OCI-LY1 (cell line): ENCODE measurements at regions not wholly inside any gene's neighbourhood (a gene's known extent, or its start where the extent isn't known, plus 50 kb on each side); places are given as distances from the start of the nearest gene placed in this dataset.

Experiments used
- H2AFZ ChIP-seq: fragments of 200-600 bp; sonication (generic), shearing (Covaris generic); 2 replicates; pipeline ENCODE4 v1.6.0; 2014; ENCODE audit warnings: antibody characterized with exemption, mild to moderate bottlenecking, low read length
- H3F3A ChIP-seq: fragments of 200-600 bp; sonication (generic), shearing (Covaris generic); 2 replicates; pipeline ENCODE4 v1.6.0; 2014; ENCODE audit warnings: mild to moderate bottlenecking, antibody characterized with exemption, low read length, moderate library complexity; ENCODE audit not compliant: insufficient read depth
- H3K27ac ChIP-seq: fragments of 200-600 bp; sonication (generic); 2 replicates; pipeline ENCODE4 v1.5.1; 2014; ENCODE audit warnings: low read length, mixed run types, mild to moderate bottlenecking, low read depth; ENCODE audit not compliant: poor library complexity, severe bottlenecking
- H3K27me3 ChIP-seq: fragments of 200-600 bp; sonication (generic); 2 replicates; pipeline ENCODE4 v1.6.0; 2014; ENCODE audit warnings: antibody characterized with exemption, mild to moderate bottlenecking, low read length, moderate library complexity; ENCODE audit not compliant: insufficient read depth
- H3K36me3 ChIP-seq: fragments of 200-600 bp; sonication (generic); 2 replicates; pipeline ENCODE4 v1.6.1; 2014; ENCODE audit warnings: mild to moderate bottlenecking, antibody characterized with exemption, low read length, moderate library complexity, mixed read lengths; ENCODE audit not compliant: insufficient read depth
- H3K4me1 ChIP-seq: fragments of 200-600 bp; sonication (generic); 2 replicates; pipeline ENCODE4 v1.5.1; 2014; ENCODE audit warnings: mild to moderate bottlenecking, low read length, moderate library complexity; ENCODE audit not compliant: insufficient read depth, severe bottlenecking
- H3K4me2 ChIP-seq: fragments of 200-600 bp; sonication (generic), shearing (Covaris generic); 2 replicates; pipeline ENCODE4 v1.6.1; 2014; ENCODE audit warnings: low read length
- H3K4me3 ChIP-seq: fragments of 200-600 bp; sonication (generic); 2 replicates; pipeline ENCODE4 v1.5.1; 2014; ENCODE audit warnings: low read length, low read depth, mild to moderate bottlenecking, mixed read lengths; ENCODE audit not compliant: poor library complexity, severe bottlenecking
- H3K79me2 ChIP-seq: fragments of 200-600 bp; shearing (Covaris generic); 2 replicates; pipeline ENCODE4 v1.6.1; 2016; ENCODE audit warnings: mixed run types, low read length, mixed read lengths; ENCODE audit not compliant: insufficient read depth
- H3K9ac ChIP-seq: fragments of 200-600 bp; sonication (generic), shearing (Covaris generic); 2 replicates; pipeline ENCODE4 v1.6.1; 2014; ENCODE audit warnings: mild to moderate bottlenecking, low read length, mixed read lengths
- H3K9me2 ChIP-seq: fragments of 200-600 bp; sonication (generic), shearing (Covaris generic); 2 replicates; pipeline ENCODE4 v1.6.1; 2014; ENCODE audit warnings: low read depth, mild to moderate bottlenecking, low read length, mixed read lengths
- H3K9me3 ChIP-seq: fragments of 200-600 bp; shearing (Covaris generic); 2 replicates; pipeline ENCODE4 v1.6.1; 2014; ENCODE audit warnings: low read length, mixed read lengths
- H4K20me1 ChIP-seq: fragments of 200-600 bp; sonication (generic), shearing (Covaris generic); 2 replicates; pipeline ENCODE4 v1.6.0; 2016; ENCODE audit warnings: mild to moderate bottlenecking, low read length; ENCODE audit not compliant: insufficient read depth
- EZH2 ChIP-seq: fragments of 200-600 bp; sonication (generic), shearing (Covaris generic); IDR thresholded peaks from 2 replicates; pipeline ENCODE4 v1.8.0; 2017; ENCODE audit warnings: borderline replicate concordance, mixed run types, mild to moderate bottlenecking, antibody characterized with exemption, low read length, moderate library complexity, mixed read lengths
- TF ChIP-seq, protein P1 (sequence below): fragments of 200-600 bp; sonication (generic), shearing (Covaris generic); IDR thresholded peaks from 2 replicates; pipeline ENCODE4 v1.5.1; 2017; ENCODE audit warnings: mild to moderate bottlenecking, antibody characterized with exemption, low read length, moderate library complexity, mixed read lengths

DNA sequence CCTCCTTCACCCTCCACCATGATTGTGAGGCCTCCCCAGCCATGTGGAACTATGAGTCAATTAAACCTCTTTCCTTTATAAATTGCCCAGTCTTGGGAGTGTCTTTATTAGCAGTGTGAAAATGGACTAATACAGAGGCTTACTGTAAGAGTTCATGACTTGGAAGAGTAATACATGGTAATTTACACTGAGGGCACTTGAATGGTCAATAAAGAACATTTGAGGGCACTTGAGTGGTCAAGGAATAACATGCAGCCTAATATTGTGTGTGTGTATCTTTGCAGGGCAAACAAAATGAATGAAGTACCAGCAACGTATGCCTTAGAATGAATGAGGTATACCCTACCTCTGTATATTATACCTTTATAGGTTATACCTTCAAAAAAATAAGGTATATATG is 190.4 kb upstream of the SOX11 start:
- Histone ChIP-seq H3K79me2 (no peaks in the 10 kb centered on the region), H3K9ac (no peak overlapping the region), H3K4me1 (no peaks in the 10 kb centered on the region), H3K9me2 (no peaks in the 10 kb centered on the region), H2AFZ (no peak overlapping the region), H3K36me3 (no peaks in the 10 kb centered on the region), H3F3A (no peaks in the 10 kb centered on the region), H3K4me2 (no peak overlapping the region), H3K4me3 (no peak overlapping the region), H3K27ac (no peak overlapping the region), H3K27me3 (no peaks in the 10 kb centered on the region; the same call in 1 of the 2 replicates), H4K20me1 (no peaks in the 10 kb centered on the region), H3K9me3 (no peaks in the 10 kb centered on the region)
- TF ChIP-seq EZH2 = no peak

DNA sequence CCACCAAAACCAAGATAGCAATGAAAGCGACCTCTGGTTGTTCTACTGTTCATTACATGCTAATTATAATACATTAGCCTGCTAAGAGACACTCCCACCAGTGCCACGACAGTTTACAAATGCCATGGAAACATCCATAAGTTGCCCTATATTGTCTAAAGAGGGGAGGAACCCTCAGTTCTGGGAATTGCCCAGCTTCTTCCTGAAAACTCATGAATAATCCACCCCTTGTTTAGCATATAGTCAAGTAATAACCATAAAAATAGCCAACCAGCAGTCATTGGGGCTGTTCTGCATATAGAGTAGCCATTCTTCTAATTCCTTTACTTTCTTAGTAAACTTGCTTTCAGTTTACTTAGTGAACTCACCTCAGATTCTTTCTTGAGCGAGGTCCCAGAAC is 189.8 kb upstream of the SOX11 start:
- H3K27me3 ChIP-seq = no peaks in the 10 kb centered on the region; the same call in 1 of the 2 replicates
- H3K79me2 ChIP-seq = no peaks in the 10 kb centered on the region
- H2AFZ ChIP-seq = no peak overlapping the region
- H3K4me1 ChIP-seq = no peaks in the 10 kb centered on the region
- no peaks in the 10 kb centered on the region for H4K20me1 ChIP-seq
- TF ChIP-seq EZH2 = no peak
- TF ChIP-seq, protein P1, sequence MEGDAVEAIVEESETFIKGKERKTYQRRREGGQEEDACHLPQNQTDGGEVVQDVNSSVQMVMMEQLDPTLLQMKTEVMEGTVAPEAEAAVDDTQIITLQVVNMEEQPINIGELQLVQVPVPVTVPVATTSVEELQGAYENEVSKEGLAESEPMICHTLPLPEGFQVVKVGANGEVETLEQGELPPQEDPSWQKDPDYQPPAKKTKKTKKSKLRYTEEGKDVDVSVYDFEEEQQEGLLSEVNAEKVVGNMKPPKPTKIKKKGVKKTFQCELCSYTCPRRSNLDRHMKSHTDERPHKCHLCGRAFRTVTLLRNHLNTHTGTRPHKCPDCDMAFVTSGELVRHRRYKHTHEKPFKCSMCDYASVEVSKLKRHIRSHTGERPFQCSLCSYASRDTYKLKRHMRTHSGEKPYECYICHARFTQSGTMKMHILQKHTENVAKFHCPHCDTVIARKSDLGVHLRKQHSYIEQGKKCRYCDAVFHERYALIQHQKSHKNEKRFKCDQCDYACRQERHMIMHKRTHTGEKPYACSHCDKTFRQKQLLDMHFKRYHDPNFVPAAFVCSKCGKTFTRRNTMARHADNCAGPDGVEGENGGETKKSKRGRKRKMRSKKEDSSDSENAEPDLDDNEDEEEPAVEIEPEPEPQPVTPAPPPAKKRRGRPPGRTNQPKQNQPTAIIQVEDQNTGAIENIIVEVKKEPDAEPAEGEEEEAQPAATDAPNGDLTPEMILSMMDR = no peak
- no peaks in the 10 kb centered on the region for H3K36me3 ChIP-seq
- H3K4me2 ChIP-seq = no peak overlapping the region
- no peaks in the 10 kb centered on the region for H3K9me2 ChIP-seq
- H3K9me3 ChIP-seq = no peaks in the 10 kb centered on the region
- no peak overlapping the region for H3K27ac ChIP-seq
- no peak overlapping the region for H3K9ac ChIP-seq
- no peak overlapping the region for H3K4me3 ChIP-seq
- no peaks in the 10 kb centered on the region for H3F3A ChIP-seq

DNA sequence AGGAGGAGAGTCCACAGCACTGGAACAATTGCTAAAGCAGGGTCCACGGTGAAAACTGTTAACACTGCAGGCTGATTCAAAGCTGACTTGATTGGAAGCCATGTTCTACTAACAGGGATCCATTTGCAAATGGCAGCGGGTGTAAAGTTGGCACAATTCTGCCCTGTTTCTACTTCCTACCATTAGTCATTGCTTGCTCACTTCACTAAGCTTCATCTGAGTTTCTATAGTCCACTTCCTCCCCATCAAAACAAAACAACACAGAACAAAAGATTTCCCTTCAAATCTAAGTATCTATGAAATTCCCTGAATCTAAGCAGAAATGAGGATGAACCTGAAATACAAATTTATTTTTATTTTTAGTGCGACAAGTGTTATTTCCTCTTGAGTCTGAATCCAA is 187.4 kb upstream of the SOX11 start:
- Histone ChIP-seq H3K9ac (no peak overlapping the region), H3F3A (no peaks in the 10 kb centered on the region), H3K27ac (no peak overlapping the region), H2AFZ (no peak overlapping the region), H3K36me3 (no peaks in the 10 kb centered on the region), H3K9me3 (no peaks in the 10 kb centered on the region), H3K4me1 (no peaks in the 10 kb centered on the region), H3K4me3 (no peak overlapping the region), H3K4me2 (no peak overlapping the region), H3K79me2 (no peaks in the 10 kb centered on the region), H3K27me3 (no peaks in the 10 kb centered on the region; the same call in 1 of the 2 replicates), H4K20me1 (no peaks in the 10 kb centered on the region), H3K9me2 (no peaks in the 10 kb centered on the region)
- no peak for TF ChIP-seq EZH2
- TF ChIP-seq, protein P1 = no peak

DNA sequence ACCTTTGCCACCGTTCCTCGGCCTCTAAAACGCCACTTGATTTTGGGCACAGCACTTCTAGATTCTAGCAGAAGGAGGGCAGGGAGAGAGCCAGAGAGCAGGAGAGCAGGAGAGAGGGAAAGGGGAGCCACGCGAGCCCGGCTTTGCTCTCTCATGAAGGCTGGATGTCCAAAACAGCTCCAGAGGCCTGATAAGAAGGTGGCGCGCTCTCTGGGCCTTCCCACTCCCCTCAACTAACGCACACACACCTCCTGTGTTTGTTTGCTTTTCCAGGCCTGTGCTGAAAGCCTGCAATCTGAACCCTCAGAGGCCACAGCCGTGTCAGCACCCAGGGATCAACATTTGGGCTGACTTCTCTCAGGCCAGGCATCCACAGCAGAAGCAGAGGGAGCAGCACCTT is 184.8 kb upstream of the SOX11 start:
- Histone ChIP-seq H4K20me1 (no peaks in the 10 kb centered on the region), H3F3A (no peaks in the 10 kb centered on the region), H3K9me3 (no peaks in the 10 kb centered on the region), H3K79me2 (no peaks in the 10 kb centered on the region), H3K4me3 (no peak overlapping the region), H3K27me3 (no peaks in the 10 kb centered on the region), H3K4me2 (no peak overlapping the region), H3K4me1 (no peaks in the 10 kb centered on the region), H2AFZ (no peak overlapping the region), H3K9me2 (no peaks in the 10 kb centered on the region), H3K27ac (no peak overlapping the region), H3K9ac (no peak overlapping the region), H3K36me3 (no peaks in the 10 kb centered on the region)
- TF ChIP-seq, protein P1 = no peak
- no peak for TF ChIP-seq EZH2
